Endothelial cell (in vitro differentiated cells): ENCODE measurements at regions not wholly inside any gene's neighbourhood (a gene's known extent, or its start where the extent isn't known, plus 50 kb on each side); places are given as distances from the start of the nearest gene placed in this dataset.
A peak's percentile ranks its signal among the peaks of the same experiment; 100 is the strongest.

Experiments used
- DNase-seq: peaks from one replicate; pipeline ENCODE4 v3.0.0; 2021; ENCODE audit warnings: low spot score
- H3K27ac Mint-ChIP-seq: one replicate; pipeline ENCODE4 v1.8.0; 2021; ENCODE audit warnings: mixed read lengths, inconsistent platforms; ENCODE audit not compliant: unreplicated experiment
- H3K27me3 Mint-ChIP-seq: one replicate; pipeline ENCODE4 v1.8.0; 2021; ENCODE audit warnings: mild to moderate bottlenecking, moderate library complexity, mixed read lengths, inconsistent platforms; ENCODE audit not compliant: unreplicated experiment
- H3K36me3 Mint-ChIP-seq: one replicate; pipeline ENCODE4 v1.8.0; 2021; ENCODE audit warnings: mild to moderate bottlenecking, low read depth, mixed read lengths, inconsistent platforms; ENCODE audit not compliant: unreplicated experiment
- H3K4me1 Mint-ChIP-seq: one replicate; pipeline ENCODE4 v1.8.0; 2021; ENCODE audit warnings: mild to moderate bottlenecking, mixed read lengths, inconsistent platforms; ENCODE audit not compliant: unreplicated experiment
- H3K4me3 Mint-ChIP-seq: one replicate; pipeline ENCODE4 v1.8.0; 2021; ENCODE audit warnings: mild to moderate bottlenecking, mixed read lengths, inconsistent platforms; ENCODE audit not compliant: unreplicated experiment
- H3K9me3 Mint-ChIP-seq: one replicate; pipeline ENCODE4 v1.8.0; 2021; ENCODE audit warnings: mixed read lengths, inconsistent platforms; ENCODE audit not compliant: unreplicated experiment
- TF ChIP-seq, protein P1 (sequence below): fragments of 200-600 bp; sonication (generic); IDR thresholded peaks from one replicate; pipeline ENCODE4 v1.5.0; 2021; ENCODE audit warnings: antibody characterized with exemption; ENCODE audit not compliant: unreplicated experiment

DNA sequence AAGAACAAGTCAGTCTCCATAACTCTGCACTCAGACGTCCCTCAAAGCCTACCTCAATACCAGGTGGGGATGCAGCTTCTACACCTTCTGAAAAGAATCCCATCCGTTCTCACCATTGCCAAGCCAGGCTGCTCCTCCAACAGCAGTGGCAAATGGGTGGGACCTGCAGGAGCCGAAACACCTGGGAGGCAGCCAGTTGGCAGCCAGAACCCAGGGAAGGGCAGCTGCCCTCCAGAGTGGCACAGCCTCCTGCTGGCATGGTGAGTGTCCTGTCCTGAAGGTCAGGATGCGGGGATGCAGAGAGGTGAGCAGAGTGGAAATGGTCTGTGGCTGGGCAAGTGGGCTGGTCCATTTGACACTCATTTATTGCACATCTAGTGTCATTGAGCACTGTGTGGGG, 210.6 kb upstream of the CDH4 start:
- no peak for DNase-seq
- TF ChIP-seq, protein P1, sequence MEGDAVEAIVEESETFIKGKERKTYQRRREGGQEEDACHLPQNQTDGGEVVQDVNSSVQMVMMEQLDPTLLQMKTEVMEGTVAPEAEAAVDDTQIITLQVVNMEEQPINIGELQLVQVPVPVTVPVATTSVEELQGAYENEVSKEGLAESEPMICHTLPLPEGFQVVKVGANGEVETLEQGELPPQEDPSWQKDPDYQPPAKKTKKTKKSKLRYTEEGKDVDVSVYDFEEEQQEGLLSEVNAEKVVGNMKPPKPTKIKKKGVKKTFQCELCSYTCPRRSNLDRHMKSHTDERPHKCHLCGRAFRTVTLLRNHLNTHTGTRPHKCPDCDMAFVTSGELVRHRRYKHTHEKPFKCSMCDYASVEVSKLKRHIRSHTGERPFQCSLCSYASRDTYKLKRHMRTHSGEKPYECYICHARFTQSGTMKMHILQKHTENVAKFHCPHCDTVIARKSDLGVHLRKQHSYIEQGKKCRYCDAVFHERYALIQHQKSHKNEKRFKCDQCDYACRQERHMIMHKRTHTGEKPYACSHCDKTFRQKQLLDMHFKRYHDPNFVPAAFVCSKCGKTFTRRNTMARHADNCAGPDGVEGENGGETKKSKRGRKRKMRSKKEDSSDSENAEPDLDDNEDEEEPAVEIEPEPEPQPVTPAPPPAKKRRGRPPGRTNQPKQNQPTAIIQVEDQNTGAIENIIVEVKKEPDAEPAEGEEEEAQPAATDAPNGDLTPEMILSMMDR, result no peak
- no peaks in the 10 kb centered on the region for H3K9me3 Mint-ChIP-seq
- no peaks in the 10 kb centered on the region for H3K4me1 Mint-ChIP-seq
- H3K36me3 Mint-ChIP-seq, result no peaks in the 10 kb centered on the region
- no peak overlapping the region for H3K4me3 Mint-ChIP-seq
- H3K27ac Mint-ChIP-seq, result no peak overlapping the region
- H3K27me3 Mint-ChIP-seq, result peaks cover 4% of the 10 kb centered on the region

DNA sequence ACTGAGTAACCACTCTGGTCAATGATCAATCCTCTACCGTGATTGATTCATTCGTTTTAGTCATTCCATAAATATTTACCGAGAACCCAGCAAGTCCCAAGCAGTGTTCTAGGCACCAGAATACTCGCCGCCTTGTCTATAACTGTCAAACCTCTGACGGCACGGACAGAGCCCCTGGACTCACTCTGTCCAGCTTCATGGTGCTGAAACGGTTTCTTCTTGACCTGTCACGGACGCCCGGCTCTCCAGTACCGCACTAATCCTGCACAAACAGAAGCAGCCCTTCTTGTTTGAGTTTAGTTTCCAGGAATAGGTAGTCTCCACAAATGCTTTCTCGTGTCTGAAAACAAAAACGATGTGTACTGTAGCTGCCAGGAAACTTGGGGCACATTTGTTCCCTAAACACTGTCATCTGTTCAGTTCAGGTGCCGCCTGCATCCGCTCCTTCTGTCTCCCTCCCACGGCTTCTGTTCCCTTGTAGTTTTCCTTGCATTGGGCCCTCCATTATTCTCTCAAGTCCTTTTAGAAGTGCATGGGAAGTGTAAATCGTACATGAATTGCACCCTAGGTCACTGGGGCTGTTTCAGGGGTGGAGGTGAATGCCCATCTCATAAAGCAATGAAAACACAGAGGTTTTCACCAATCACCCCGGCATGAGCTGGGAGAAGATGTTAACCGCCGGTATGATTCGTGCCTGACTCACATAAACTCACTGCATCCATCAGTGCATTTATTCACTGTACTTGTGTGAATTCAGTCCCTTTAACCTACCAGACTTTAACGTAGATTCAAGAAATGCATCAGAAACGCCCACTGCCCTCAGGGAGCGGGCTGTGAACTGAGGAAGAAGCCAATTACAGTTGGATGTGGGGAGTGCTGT, 209.3 kb upstream of the CDH4 start:
- Mint-ChIP-seq H3K27ac (no peak overlapping the region), H3K4me3 (no peak overlapping the region)
- TF ChIP-seq, protein P1, result no peak

DNA sequence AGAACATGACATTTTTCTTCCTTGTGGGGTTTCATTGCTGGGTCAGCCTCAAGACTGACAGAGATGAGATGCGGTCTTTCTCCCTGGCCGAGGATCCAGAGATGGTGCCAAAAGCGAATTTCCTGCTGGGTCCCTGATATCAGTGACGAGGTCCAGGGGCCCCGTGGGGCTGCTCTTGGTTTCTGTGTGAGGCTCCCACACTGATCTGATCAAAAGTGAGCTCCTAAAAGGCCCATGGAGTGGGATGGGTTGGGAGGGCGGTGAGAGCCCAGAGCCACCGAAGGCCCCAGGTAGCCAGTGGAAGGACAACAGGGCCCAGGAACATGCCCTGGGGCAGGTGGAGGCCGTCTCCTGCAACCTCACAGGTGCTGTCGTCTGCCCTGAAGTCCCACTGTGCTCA, 208.4 kb upstream of the CDH4 start:
- Mint-ChIP-seq H3K4me3 (no peak overlapping the region), H3K36me3 (no peaks in the 10 kb centered on the region), H3K4me1 (no peaks in the 10 kb centered on the region), H3K27me3 (peaks cover 6% of the 10 kb centered on the region), H3K27ac (no peak overlapping the region), H3K9me3 (no peaks in the 10 kb centered on the region)
- DNase-seq, result no peak
- TF ChIP-seq, protein P1, result no peak

More for the DNA sequence above, 209.3 kb upstream of the CDH4 start:
- no peak for DNase-seq
- no peaks in the 10 kb centered on the region for H3K9me3 Mint-ChIP-seq
- no peaks in the 10 kb centered on the region for H3K4me1 Mint-ChIP-seq
- H3K36me3 Mint-ChIP-seq, result no peaks in the 10 kb centered on the region
- H3K27me3 Mint-ChIP-seq, result peaks cover 6% of the 10 kb centered on the region

DNA sequence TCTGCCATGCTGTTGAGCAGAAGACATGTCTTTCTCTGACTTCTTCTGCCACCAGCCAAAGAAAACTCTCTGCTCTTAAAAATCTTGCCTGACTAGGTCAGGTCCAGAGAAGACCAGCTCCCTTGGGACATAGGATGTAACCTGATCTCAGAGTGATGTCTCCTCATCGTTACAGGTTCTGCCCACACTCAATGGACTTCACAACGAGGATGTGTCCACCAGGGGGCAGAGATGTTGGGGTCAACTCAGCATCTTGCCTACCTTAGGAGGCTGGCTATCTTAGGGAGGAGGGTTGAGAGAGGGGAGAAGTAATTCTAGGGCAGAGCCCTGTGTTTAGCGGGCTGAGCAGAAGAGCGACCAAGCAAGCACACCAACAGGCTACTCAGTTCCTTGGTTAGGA, 207.6 kb upstream of the CDH4 start:
- H3K27me3 Mint-ChIP-seq, result peaks cover 6% of the 10 kb centered on the region
- no peaks in the 10 kb centered on the region for H3K36me3 Mint-ChIP-seq
- H3K4me1 Mint-ChIP-seq, result no peaks in the 10 kb centered on the region
- H3K27ac Mint-ChIP-seq, result no peak overlapping the region
- TF ChIP-seq, protein P1, result peak; percentile 22
- no peak overlapping the region for H3K4me3 Mint-ChIP-seq
- DNase-seq, result no peak
- H3K9me3 Mint-ChIP-seq, result no peaks in the 10 kb centered on the region

DNA sequence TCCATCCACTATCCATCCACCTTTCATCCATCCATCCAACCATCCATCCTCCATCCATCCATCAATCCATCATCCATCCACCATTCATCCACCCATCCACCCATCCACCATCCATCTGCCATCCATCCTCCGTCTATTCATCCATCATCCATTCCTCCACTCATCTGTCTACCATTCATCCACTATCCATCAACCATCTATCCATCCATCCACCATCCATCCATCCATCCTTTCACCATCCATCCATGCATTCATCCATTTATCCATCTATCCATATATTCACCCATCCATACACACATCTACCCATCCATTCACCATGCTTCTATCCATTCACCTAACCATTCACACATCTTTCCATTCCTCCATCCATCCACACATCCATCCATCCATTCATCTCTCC, 207.0 kb upstream of the CDH4 start:
- H3K4me3 Mint-ChIP-seq, result no peak overlapping the region
- H3K27me3 Mint-ChIP-seq, result peaks cover 6% of the 10 kb centered on the region
- DNase-seq, result no peak
- TF ChIP-seq, protein P1, result no peak
- no peaks in the 10 kb centered on the region for H3K36me3 Mint-ChIP-seq
- H3K4me1 Mint-ChIP-seq, result no peaks in the 10 kb centered on the region
- no peaks in the 10 kb centered on the region for H3K9me3 Mint-ChIP-seq
- H3K27ac Mint-ChIP-seq, result no peak overlapping the region
